NCI-H2107 (cell line): ENCODE measurements at regions not wholly inside any gene's neighbourhood (a gene's known extent, or its start where the extent isn't known, plus 50 kb on each side); places are given as distances from the start of the nearest gene placed in this dataset.

ENCODE experiments used
- DNase-seq: peaks from one replicate; lab custom pipeline; 2025; lab: John Stamatoyannopoulos, UW

- DNase-seq, result no peak
These were observed 1075.4 kb upstream of the ZEB2 start for GRCh38 chr2:145595296-145595695.

- DNase-seq, result no peak
These were observed 1074.2 kb upstream of the ZEB2 start for GRCh38 chr2:145593991-145594614.

- DNase-seq, result no peak
These were observed 1073.4 kb upstream of the ZEB2 start for GRCh38 chr2:145593280-145593679.

- DNase-seq, result no peak
These were observed 1072.4 kb upstream of the ZEB2 start for GRCh38 chr2:145592361-145592760.

- no peak for DNase-seq
These were observed 1071.3 kb upstream of the ZEB2 start for GRCh38 chr2:145591109-145591809.

- DNase-seq, result no peak
These were observed 1068.0 kb upstream of the ZEB2 start for GRCh38 chr2:145587922-145588321.

GRCh38 chr2:145584353-145584752 is 1064.4 kb upstream of the ZEB2 start:
- no peak for DNase-seq

- DNase-seq, result no peak
These were observed 1053.7 kb upstream of the ZEB2 start for GRCh38 chr2:145573608-145574007.

- DNase-seq, result no peak
These were observed 1052.3 kb upstream of the ZEB2 start for GRCh38 chr2:145572238-145572637.

- DNase-seq, result no peak
These were observed 1049.2 kb upstream of the ZEB2 start for GRCh38 chr2:145569108-145569507.

- DNase-seq, result peak; percentile 9
These were observed 1044.1 kb upstream of the ZEB2 start for GRCh38 chr2:145563741-145564615.

GRCh38 chr2:145561152-145561551 is 1041.2 kb upstream of the ZEB2 start:
- no peak for DNase-seq

GRCh38 chr2:145558617-145559350 is 1038.9 kb upstream of the ZEB2 start:
- DNase-seq, result no peak

GRCh38 chr2:145555360-145555759 is 1035.4 kb upstream of the ZEB2 start:
- DNase-seq, result no peak

- no peak for DNase-seq
These were observed 1031.8 kb upstream of the ZEB2 start for GRCh38 chr2:145551686-145552085.

GRCh38 chr2:145548479-145548878 is 1028.6 kb upstream of the ZEB2 start:
- DNase-seq, result no peak

- no peak for DNase-seq
These were observed 1027.7 kb upstream of the ZEB2 start for GRCh38 chr2:145547620-145548019.

- no peak for DNase-seq
These were observed 1026.2 kb upstream of the ZEB2 start for GRCh38 chr2:145546091-145546490.

GRCh38 chr2:145543856-145544255 is 1023.9 kb upstream of the ZEB2 start:
- DNase-seq, result no peak

- DNase-seq, result no peak
These were observed 1023.2 kb upstream of the ZEB2 start for GRCh38 chr2:145543155-145543554.

- DNase-seq, result no peak
These were observed 1021.1 kb upstream of the ZEB2 start for GRCh38 chr2:145541028-145541427.

GRCh38 chr2:145538661-145539350 is 1018.9 kb upstream of the ZEB2 start:
- DNase-seq, result no peak
